GM12878 (cell line): ENCODE measurements at regions not wholly inside any gene's neighbourhood (a gene's known extent, or its start where the extent isn't known, plus 50 kb on each side); places are given as distances from the start of the nearest gene placed in this dataset.

Experiments
- ATAC-seq: fragments of 200-7000 bp; cut with Tn5 transposase; 3 replicates; pipeline ENCODE4 v1.9.1; 2020; ENCODE audit warnings: mild to moderate bottlenecking, moderate library complexity
- BruUV-seq: library from RNA; stranded (reverse); fragments of 400-500 nt; replicated peaks from 2 replicates; lab custom pipeline; 2021; lab: Mats Ljungman, UMichigan
- CTCF ChIA-PET: fragments of 300-600 bp; sonication (Branson Sonifier 250); formaldehyde crosslinking; extraction: SDS; loops from one replicate; lab custom pipeline; 2021; ENCODE audit warnings: inconsistent platforms; lab: Yijun Ruan, JAX
- POLR2A ChIA-PET: fragments of 350-600 bp; formaldehyde crosslinking; extraction: SDS; loops from one replicate; lab custom pipeline; 2021; ENCODE audit warnings: inconsistent platforms; lab: Charles Lee
- RAD21 ChIA-PET: fragments of 300-600 bp; sonication (Branson Sonifier 250); formaldehyde crosslinking; loops from one replicate; lab custom pipeline; 2023; ENCODE audit warnings: antibody characterized with exemption; ENCODE audit not compliant: unreplicated experiment; lab: Charles Lee
- SMC1A ChIA-PET: fragments of 300-600 bp; sonication (Branson Sonifier 250); formaldehyde crosslinking; loops from one replicate; lab custom pipeline; 2023; ENCODE audit not compliant: unreplicated experiment, uncharacterized antibody; lab: Charles Lee
- DNase-seq: peaks from one replicate; pipeline ENCODE4 v3.0.0-alpha.2; 2011; ENCODE audit warnings: low read depth, low spot score
- FAIRE-seq: peaks from 3 replicates; lab custom pipeline; 2011; peaks lifted over from hg19 to GRCh38; lab: Jason Lieb, UNC
- H2AFZ ChIP-seq: 2 replicates; pipeline ENCODE4 v1.6.0; 2011; ENCODE audit warnings: low read depth, low read length, control low read depth; ENCODE audit not compliant: control insufficient read depth
- H3K27ac ChIP-seq: 2 replicates; pipeline ENCODE4 v1.5.1; 2011; ENCODE audit warnings: control low read depth; ENCODE audit not compliant: control insufficient read depth, insufficient read depth
- H3K27me3 ChIP-seq, 2 experiments: replicated peaks in 1 of 2; 2 replicates each; pipeline versions ENCODE4 v1.6.0 to v1.6.1; 2011; ENCODE audit warnings: low read length in 1 of 2; ENCODE audit not compliant: control insufficient read depth in 2 of 2, insufficient read depth in 2 of 2
- H3K36me3 ChIP-seq, 2 experiments: 2 replicates each; pipeline ENCODE4 v1.5.1; 2011; ENCODE audit warnings: low read length in 1 of 2; ENCODE audit not compliant: control insufficient read depth in 2 of 2, insufficient read depth in 2 of 2
- H3K4me1 ChIP-seq: 2 replicates; pipeline ENCODE4 v1.6.1; 2011; ENCODE audit warnings: mild to moderate bottlenecking, low read length, moderate library complexity, mixed read lengths; ENCODE audit not compliant: control insufficient read depth, insufficient read depth
- H3K4me2 ChIP-seq: 2 replicates; pipeline ENCODE4 v1.6.0; 2011; ENCODE audit warnings: control low read depth; ENCODE audit not compliant: control insufficient read depth, insufficient read depth
- H3K4me3 ChIP-seq: fragments of 200-600 bp; sonication (generic); 2 replicates; pipeline ENCODE4 v1.5.1; 2016
- H3K79me2 ChIP-seq: 2 replicates; pipeline ENCODE4 v1.6.0; 2011; ENCODE audit warnings: low read length; ENCODE audit not compliant: control insufficient read depth, insufficient read depth
- H3K9ac ChIP-seq: 2 replicates; pipeline ENCODE4 v1.8.0; 2011; ENCODE audit warnings: low read length, control low read depth, mixed read lengths; ENCODE audit not compliant: control insufficient read depth, insufficient read depth
- H3K9me3 ChIP-seq: replicated peaks from 3 replicates; pipeline ENCODE4 v1.5.1; 2011; ENCODE audit warnings: mild to moderate bottlenecking, low read length; ENCODE audit not compliant: control insufficient read depth, insufficient read depth
- H4K20me1 ChIP-seq: 2 replicates; pipeline ENCODE4 v1.6.0; 2011; ENCODE audit not compliant: control insufficient read depth, insufficient read depth
- NRF1 ChIP-seq: conservative IDR thresholded peaks from 2 replicates; pipeline ENCODE4 v1.6.1; 2011; ENCODE audit warnings: mild to moderate bottlenecking, low read depth, low read length, improper control_type of control experiment
- RAD51 ChIP-seq: fragments of 450-650 bp; IDR thresholded peaks from 2 replicates; pipeline ENCODE4 v1.6.1; 2016; ENCODE audit warnings: moderate library complexity, mild to moderate bottlenecking, inconsistent platforms
- STAT1 ChIP-seq: fragments of 450-650 bp; conservative IDR thresholded peaks from 2 replicates; pipeline ENCODE4 v1.6.1; 2014; ENCODE audit warnings: antibody characterized with exemption, mild to moderate bottlenecking
- TBL1XR1 ChIP-seq: IDR thresholded peaks from 2 replicates; pipeline ENCODE4 v1.6.1; 2012; ENCODE audit warnings: low read depth, low read length, improper control_type of control experiment
- ZZZ3 ChIP-seq: IDR thresholded peaks from 2 replicates; pipeline ENCODE4 v1.6.1; 2011; ENCODE audit warnings: low read depth; ENCODE audit not compliant: control insufficient read depth, insufficient read length
- WGBS: methylation state at CpG from one replicate; pipeline ENCODE4 v1.1.6; 2016; ENCODE audit warnings: low lambda C conversion rate; ENCODE audit not compliant: insufficient replicate concordance, insufficient coverage; ENCODE audit errors: missing lambda C conversion rate; 5-methylcytosine and 5-hydroxymethylcytosine counted together
- in situ Hi-C: fragments of 300-500 bp; cut with MboI; formaldehyde crosslinking; loops from 9 replicates; pipeline ENCODE4 v1.14.3; 2018; ENCODE audit warnings: mixed read lengths
- intact Hi-C: fragments of 100-400 bp; cut with micrococcal nuclease; formaldehyde crosslinking; loops from one replicate; pipeline ENCODE4 v1.14.2; 2022; ENCODE audit not compliant: unreplicated experiment
- TF ChIP-seq, protein P1 (sequence below): fragments of 450-650 bp; IDR thresholded peaks from 2 replicates; pipeline ENCODE4 v1.6.1; 2017; ENCODE audit warnings: mild to moderate bottlenecking, moderate library complexity
- TF ChIP-seq, protein P2 (sequence below): fragments of 450-650 bp; IDR thresholded peaks from 2 replicates; pipeline ENCODE4 v1.6.1; 2017; ENCODE audit warnings: mild to moderate bottlenecking, moderate library complexity
- TF ChIP-seq, protein P3 (sequence below): IDR thresholded peaks from 2 replicates; pipeline ENCODE4 v1.6.1; 2012; ENCODE audit warnings: low read length, inconsistent platforms
- TF ChIP-seq, protein P4 (sequence below): fragments of 450-650 bp; IDR thresholded peaks from 2 replicates; pipeline ENCODE4 v1.6.1; 2016; ENCODE audit warnings: mild to moderate bottlenecking
- TF ChIP-seq, protein P5 (sequence below): fragments of 450-650 bp; IDR thresholded peaks from 2 replicates; pipeline ENCODE4 v1.6.1; 2017; ENCODE audit warnings: low read depth, mild to moderate bottlenecking, moderate library complexity
- TF ChIP-seq, protein P6 (sequence below): IDR thresholded peaks from 2 replicates; pipeline ENCODE4 v1.6.1; 2011; ENCODE audit warnings: borderline replicate concordance, low read depth, mild to moderate bottlenecking, moderate library complexity, mixed read lengths, low read length; ENCODE audit not compliant: insufficient read depth; ENCODE audit errors: extremely low read length

DNA sequence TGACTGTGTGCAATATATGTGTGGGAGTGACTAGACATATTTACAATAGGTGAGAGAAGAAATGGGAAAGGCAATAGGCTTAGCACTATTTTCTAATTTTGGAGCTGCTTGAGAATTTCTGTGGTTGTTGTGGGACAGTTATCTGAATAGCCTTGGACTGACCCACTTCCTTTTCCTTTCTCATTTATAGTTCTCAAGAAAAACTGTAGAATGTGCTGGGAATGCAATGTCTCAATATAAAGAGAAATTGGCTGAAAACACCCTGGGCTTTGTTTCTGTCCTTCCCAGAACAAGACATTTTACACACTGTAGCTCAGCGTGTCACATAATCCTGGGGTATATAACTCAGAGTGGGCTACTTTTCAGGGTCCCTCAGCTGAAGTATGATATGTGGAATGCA lies 153.0 kb upstream of the RHOBTB1 start:
- no peaks in the 10 kb centered on the region for H3K36me3 ChIP-seq
- ChIA-PET CTCF (no interaction called here), RAD21 (no interaction called here), POLR2A (no interaction called here), SMC1A (no interaction called here)
- no peak overlapping the region for H2AFZ ChIP-seq
- no peaks in the 10 kb centered on the region for H4K20me1 ChIP-seq
- intact Hi-C loops (no loop called here), in situ Hi-C loops (no loop called here)
- ATAC-seq (no peak), FAIRE-seq (no peak), DNase-seq (no peak)
- 47% methylated on average over 1 of the region's 1 CpG for WGBS
- H3K4me2 ChIP-seq = no peak overlapping the region
- H3K79me2 ChIP-seq = no peaks in the 10 kb centered on the region
- no peaks in the 10 kb centered on the region; the same call in 2 of the 3 replicates for H3K9me3 ChIP-seq
- BruUV-seq = no TSS peak
- H3K9ac ChIP-seq = no peak overlapping the region
- H3K4me3 ChIP-seq = no peak overlapping the region
- no peaks in the 10 kb centered on the region for H3K4me1 ChIP-seq
- H3K27ac ChIP-seq = no peak overlapping the region
- no peaks in the 10 kb centered on the region for H3K27me3 ChIP-seq
- TF ChIP-seq, protein P1, sequence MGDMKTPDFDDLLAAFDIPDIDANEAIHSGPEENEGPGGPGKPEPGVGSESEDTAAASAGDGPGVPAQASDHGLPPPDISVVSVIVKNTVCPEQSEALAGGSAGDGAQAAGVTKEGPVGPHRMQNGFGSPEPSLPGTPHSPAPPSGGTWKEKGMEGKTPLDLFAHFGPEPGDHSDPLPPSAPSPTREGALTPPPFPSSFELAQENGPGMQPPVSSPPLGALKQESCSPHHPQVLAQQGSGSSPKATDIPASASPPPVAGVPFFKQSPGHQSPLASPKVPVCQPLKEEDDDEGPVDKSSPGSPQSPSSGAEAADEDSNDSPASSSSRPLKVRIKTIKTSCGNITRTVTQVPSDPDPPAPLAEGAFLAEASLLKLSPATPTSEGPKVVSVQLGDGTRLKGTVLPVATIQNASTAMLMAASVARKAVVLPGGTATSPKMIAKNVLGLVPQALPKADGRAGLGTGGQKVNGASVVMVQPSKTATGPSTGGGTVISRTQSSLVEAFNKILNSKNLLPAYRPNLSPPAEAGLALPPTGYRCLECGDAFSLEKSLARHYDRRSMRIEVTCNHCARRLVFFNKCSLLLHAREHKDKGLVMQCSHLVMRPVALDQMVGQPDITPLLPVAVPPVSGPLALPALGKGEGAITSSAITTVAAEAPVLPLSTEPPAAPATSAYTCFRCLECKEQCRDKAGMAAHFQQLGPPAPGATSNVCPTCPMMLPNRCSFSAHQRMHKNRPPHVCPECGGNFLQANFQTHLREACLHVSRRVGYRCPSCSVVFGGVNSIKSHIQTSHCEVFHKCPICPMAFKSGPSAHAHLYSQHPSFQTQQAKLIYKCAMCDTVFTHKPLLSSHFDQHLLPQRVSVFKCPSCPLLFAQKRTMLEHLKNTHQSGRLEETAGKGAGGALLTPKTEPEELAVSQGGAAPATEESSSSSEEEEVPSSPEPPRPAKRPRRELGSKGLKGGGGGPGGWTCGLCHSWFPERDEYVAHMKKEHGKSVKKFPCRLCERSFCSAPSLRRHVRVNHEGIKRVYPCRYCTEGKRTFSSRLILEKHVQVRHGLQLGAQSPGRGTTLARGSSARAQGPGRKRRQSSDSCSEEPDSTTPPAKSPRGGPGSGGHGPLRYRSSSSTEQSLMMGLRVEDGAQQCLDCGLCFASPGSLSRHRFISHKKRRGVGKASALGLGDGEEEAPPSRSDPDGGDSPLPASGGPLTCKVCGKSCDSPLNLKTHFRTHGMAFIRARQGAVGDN = no peak
- TF ChIP-seq, protein P2, sequence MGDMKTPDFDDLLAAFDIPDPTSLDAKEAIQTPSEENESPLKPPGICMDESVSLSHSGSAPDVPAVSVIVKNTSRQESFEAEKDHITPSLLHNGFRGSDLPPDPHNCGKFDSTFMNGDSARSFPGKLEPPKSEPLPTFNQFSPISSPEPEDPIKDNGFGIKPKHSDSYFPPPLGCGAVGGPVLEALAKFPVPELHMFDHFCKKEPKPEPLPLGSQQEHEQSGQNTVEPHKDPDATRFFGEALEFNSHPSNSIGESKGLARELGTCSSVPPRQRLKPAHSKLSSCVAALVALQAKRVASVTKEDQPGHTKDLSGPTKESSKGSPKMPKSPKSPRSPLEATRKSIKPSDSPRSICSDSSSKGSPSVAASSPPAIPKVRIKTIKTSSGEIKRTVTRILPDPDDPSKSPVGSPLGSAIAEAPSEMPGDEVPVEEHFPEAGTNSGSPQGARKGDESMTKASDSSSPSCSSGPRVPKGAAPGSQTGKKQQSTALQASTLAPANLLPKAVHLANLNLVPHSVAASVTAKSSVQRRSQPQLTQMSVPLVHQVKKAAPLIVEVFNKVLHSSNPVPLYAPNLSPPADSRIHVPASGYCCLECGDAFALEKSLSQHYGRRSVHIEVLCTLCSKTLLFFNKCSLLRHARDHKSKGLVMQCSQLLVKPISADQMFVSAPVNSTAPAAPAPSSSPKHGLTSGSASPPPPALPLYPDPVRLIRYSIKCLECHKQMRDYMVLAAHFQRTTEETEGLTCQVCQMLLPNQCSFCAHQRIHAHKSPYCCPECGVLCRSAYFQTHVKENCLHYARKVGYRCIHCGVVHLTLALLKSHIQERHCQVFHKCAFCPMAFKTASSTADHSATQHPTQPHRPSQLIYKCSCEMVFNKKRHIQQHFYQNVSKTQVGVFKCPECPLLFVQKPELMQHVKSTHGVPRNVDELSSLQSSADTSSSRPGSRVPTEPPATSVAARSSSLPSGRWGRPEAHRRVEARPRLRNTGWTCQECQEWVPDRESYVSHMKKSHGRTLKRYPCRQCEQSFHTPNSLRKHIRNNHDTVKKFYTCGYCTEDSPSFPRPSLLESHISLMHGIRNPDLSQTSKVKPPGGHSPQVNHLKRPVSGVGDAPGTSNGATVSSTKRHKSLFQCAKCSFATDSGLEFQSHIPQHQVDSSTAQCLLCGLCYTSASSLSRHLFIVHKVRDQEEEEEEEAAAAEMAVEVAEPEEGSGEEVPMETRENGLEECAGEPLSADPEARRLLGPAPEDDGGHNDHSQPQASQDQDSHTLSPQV = no peak
- TF ChIP-seq NRF1 (no peak), ZZZ3 (no peak), TBL1XR1 (no peak), RAD51 (no peak), STAT1 (no peak)
- TF ChIP-seq, protein P3, sequence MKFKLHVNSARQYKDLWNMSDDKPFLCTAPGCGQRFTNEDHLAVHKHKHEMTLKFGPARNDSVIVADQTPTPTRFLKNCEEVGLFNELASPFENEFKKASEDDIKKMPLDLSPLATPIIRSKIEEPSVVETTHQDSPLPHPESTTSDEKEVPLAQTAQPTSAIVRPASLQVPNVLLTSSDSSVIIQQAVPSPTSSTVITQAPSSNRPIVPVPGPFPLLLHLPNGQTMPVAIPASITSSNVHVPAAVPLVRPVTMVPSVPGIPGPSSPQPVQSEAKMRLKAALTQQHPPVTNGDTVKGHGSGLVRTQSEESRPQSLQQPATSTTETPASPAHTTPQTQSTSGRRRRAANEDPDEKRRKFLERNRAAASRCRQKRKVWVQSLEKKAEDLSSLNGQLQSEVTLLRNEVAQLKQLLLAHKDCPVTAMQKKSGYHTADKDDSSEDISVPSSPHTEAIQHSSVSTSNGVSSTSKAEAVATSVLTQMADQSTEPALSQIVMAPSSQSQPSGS = no peak
- TF ChIP-seq, protein P4, sequence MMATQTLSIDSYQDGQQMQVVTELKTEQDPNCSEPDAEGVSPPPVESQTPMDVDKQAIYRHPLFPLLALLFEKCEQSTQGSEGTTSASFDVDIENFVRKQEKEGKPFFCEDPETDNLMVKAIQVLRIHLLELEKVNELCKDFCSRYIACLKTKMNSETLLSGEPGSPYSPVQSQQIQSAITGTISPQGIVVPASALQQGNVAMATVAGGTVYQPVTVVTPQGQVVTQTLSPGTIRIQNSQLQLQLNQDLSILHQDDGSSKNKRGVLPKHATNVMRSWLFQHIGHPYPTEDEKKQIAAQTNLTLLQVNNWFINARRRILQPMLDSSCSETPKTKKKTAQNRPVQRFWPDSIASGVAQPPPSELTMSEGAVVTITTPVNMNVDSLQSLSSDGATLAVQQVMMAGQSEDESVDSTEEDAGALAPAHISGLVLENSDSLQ = no peak
- TF ChIP-seq, protein P5, sequence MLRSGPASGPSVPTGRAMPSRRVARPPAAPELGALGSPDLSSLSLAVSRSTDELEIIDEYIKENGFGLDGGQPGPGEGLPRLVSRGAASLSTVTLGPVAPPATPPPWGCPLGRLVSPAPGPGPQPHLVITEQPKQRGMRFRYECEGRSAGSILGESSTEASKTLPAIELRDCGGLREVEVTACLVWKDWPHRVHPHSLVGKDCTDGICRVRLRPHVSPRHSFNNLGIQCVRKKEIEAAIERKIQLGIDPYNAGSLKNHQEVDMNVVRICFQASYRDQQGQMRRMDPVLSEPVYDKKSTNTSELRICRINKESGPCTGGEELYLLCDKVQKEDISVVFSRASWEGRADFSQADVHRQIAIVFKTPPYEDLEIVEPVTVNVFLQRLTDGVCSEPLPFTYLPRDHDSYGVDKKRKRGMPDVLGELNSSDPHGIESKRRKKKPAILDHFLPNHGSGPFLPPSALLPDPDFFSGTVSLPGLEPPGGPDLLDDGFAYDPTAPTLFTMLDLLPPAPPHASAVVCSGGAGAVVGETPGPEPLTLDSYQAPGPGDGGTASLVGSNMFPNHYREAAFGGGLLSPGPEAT = no peak
- TF ChIP-seq, protein P6, sequence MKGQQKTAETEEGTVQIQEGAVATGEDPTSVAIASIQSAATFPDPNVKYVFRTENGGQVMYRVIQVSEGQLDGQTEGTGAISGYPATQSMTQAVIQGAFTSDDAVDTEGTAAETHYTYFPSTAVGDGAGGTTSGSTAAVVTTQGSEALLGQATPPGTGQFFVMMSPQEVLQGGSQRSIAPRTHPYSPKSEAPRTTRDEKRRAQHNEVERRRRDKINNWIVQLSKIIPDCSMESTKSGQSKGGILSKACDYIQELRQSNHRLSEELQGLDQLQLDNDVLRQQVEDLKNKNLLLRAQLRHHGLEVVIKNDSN = no peak
